Stimulated activated CD8-positive, alpha-beta memory T cell treated with anti-CD3 and anti-CD28 coated beads, Interleukin-15, amount 100 ng/mL, for 4 hours (primary cell): ENCODE measurements at regions not wholly inside any gene's neighbourhood (a gene's known extent, or its start where the extent isn't known, plus 50 kb on each side); places are given as distances from the start of the nearest gene placed in this dataset.

ENCODE experiments used
- DNase-seq, 2 donors: peaks; one replicate each; pipeline ENCODE4 v3.0.0-alpha.2; 2020; ENCODE audit warnings: low read depth in 2 of 2

GRCh38 chr2:39514825-39515224 is 77.7 kb upstream of the MAP4K3 start:
- no peak for DNase-seq

DNA sequence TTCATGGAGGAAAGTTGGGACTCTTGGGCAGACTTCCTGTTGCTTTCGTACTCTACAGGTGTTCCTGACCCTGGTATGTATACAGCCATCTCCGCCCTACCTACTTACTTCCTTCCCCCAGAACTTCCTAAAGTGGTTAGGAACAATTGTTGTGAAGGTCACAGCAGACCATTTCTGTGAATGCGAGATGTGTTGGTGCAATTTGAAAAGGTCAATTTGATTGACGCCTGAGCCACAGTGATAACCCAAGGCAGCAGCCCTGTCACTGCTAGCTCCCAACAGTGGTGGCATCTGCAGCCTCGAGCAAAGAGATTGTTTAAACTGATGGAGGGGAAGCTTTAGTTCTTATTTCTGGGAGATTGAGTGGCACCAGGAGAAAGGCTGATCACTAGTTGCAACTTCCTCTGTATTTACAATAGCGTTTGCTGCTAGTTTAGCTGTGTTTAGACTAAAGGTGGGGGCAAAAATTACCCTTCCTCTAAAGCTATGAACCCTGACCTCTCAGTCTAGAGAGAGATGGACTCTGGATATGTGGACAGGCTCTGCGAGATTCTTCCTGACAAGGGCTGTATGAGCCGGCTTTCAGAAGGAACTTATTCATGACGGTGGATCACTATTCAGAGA is 78.3 kb upstream of the MAP4K3 start:
- DNase-seq: no peak

DNA sequence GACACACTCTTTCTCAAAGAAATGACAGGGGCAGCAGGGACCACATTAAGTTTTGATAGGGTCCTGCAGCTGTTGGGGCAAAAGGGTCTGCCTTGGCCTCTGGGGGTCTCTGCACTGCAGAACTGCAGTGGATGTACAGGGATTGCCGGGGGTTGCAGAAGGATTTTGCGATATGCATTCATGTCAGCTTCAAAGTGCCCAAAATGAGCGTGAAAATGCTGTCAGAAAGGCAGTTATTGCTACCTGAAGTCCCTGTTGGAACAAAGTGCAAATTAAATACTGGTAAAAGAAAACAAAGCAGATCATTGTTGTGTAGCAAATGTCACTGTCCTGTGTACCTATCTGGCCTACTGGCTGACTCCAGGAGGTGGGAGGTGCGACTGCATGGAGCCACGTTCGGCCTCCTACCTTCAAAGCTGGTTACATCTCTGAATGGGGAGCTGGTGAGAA is 78.8 kb upstream of the MAP4K3 start:
- DNase-seq: no peak

GRCh38 chr2:39516347-39517101 is 79.4 kb upstream of the MAP4K3 start:
- no peak for DNase-seq

GRCh38 chr2:39517102-39517436 is 80.0 kb upstream of the MAP4K3 start:
- no peak for DNase-seq

GRCh38 chr2:39517622-39518021 is 80.5 kb upstream of the MAP4K3 start:
- DNase-seq: no peak

- no peak for DNase-seq
Measured at GRCh38 chr2:39519886-39520285, 82.8 kb upstream of the MAP4K3 start.

- no peak for DNase-seq
Measured at GRCh38 chr2:39521876-39522517, 84.9 kb upstream of the MAP4K3 start.

- no peak for DNase-seq
Measured at GRCh38 chr2:39522518-39522877, 85.4 kb upstream of the MAP4K3 start.

DNA sequence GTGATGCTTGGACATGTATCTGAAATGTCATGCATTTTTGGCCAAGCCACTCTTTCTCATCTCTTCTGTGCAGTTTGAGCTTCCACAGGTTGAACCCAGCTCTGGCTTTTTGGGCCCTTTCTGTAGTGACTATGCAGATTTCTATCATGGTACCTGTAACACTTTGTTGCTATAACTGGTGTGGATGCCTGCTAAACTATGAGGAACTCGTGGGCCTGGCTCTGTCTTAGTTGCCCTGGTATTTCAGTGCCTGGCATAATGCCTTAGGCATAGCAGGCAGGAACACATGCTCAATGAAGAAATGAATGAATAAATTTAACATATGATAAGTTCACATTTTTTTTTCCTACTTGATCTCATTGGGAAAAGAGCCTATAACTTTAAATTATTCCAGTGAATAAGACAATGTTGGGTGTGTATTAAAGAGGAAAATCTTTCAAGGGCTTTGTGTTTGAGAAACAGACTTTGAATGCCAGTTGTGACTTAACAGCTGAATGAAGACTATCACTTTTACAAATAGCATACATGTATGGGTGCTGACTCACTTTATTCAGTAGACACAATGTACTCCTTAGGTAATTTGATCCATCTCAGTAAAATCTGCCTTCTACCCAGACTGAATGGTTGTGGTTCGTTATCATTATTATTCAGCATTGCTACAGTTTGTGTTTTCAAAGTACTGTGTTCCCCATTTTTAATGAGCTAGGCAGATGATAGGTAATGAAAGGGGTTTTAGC is 86.4 kb upstream of the MAP4K3 start:
- DNase-seq: no peak

DNA sequence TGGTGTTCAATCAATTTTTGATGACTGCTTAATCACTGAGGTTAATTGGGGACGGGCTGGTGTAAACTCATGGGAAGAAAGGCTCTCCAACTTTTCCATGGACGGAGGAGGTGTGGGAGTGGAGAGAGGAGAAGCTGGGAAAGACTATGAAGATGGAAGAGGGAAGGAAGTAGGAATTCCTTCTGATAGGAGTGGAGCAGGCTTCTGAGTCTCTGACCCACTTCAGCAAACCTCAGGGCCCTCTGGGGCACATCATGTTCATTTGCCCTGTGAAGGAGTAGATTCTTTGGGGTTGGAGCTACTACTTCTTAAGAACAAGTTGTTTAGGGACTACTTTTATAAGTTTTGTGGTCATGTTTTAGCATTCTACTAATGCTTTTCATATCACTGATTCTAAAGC is 87.0 kb upstream of the MAP4K3 start:
- DNase-seq: no peak

DNA sequence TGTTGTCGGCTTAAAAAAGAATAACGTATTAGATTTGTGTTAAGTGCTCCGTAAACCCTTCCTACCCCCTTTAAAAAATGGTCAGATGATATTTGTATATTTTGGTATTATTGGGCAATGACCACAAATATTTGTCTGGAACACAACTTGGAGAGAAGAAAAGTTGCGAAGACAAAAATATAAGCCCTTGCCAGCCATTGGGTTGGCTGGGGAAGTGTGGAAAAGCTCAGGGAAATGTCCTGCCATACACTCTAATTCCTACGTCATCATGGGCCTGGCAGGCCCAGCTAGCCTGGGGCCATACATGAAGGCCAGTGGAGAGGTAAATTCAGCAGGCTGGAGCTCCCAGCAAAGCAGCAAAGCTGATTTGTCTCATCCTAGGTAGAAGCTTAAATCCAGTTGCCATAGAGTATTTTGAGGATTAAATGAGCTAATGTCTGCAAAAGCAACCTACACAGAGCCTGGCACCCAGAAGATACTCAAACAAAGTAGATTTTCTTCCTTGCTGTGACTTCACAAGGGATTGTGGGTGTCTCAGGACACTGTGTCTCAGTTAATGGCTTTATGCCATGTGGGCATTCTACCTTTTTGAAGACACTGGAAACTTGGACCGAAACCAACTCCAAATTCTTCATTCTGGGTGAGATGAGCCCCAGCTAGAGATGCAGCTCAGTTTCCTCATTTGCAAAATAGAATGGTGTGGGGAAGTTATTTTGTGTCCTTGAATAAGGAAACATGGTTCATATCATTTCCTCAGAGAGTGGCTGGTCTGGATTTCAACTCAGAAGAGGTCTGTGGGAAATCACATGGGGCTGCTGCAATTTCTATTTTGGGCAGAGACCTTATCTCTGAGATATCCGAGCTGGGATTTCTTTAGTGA is 87.9 kb upstream of the MAP4K3 start:
- no peak for DNase-seq

GRCh38 chr2:39525636-39526412 is 88.7 kb upstream of the MAP4K3 start:
- DNase-seq: no peak

DNA sequence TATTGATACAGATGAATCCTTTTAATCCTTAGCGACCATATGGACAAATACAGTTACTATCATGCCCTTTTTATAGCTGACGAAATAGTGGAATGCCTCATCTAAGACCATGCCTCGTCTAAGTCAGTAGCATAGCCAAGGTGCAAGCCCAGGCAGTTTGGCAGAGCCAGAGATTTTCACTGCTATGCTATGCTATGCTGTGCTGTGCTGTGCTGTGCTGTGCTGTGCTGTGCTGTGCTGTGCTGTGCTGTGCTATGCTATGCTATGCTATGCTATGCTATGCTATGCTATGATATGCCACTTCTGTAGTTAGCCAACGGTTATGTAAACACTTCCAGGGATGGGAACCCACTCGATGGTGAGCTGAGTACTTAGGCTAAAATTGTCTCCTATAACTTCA is 91.6 kb upstream of the MAP4K3 start:
- DNase-seq: no peak

DNA sequence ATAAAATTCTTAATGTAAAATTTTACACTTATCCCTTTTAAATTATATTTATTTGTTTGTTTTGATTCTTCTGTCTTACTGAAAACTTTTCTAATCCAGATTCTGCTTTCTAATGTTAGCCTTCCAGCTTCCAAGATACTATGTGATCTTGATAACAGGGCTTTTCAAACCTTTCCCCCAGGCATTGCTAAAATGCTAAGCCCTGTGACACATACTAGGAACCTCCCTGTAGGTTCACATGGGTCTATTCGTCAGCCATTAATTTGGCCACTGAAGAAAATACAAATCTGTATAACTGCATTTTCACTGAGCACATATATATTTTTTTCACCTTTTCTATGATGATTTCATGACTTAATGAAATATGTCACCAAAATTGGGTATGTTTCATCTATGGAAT is 92.8 kb upstream of the MAP4K3 start:
- DNase-seq: no peak

DNA sequence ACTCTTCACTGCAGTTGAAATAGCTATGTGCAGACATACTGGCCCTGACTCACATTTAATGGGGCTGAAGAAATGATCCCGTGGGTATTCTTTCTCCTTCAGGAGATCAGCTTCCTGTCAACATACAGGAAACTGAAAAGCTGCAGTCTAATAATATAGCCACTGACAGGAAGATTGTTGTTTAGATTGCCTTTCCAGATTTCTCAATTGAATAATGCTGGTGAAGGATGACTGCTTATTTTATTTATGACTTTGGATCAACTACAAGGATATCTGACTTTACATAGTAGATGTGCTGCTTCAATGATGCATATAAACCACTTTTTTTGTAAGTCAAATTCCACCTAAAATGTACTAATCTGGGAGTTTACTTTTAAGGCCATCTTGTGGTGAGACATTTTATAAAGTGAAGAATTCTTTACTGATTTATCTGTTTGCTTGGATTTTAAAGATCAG is 93.4 kb upstream of the MAP4K3 start:
- no peak for DNase-seq

- DNase-seq: no peak
Measured at GRCh38 chr2:39531220-39531777, 94.2 kb upstream of the MAP4K3 start.

DNA sequence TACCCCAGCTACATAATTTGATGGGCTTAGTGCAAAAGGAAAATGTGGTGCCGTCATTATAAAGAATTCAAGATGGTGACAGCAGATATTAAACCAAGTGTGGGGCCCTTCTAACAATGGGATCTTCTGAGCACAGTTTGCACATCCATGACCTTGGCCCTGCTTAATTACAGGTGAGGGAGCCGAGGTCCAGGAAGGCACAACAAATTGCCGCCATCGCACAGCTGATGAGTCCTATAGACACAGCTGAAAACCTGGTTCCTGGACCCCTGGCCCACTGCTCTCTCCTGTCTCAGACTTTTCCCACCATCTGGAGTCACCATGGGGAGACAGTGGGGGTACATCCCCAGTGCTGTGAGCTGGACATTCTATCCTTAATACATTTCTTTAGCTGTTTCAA is 95.8 kb upstream of the MAP4K3 start:
- no peak for DNase-seq

- DNase-seq: no peak
Measured at GRCh38 chr2:39534095-39534711, 97.1 kb upstream of the MAP4K3 start.

DNA sequence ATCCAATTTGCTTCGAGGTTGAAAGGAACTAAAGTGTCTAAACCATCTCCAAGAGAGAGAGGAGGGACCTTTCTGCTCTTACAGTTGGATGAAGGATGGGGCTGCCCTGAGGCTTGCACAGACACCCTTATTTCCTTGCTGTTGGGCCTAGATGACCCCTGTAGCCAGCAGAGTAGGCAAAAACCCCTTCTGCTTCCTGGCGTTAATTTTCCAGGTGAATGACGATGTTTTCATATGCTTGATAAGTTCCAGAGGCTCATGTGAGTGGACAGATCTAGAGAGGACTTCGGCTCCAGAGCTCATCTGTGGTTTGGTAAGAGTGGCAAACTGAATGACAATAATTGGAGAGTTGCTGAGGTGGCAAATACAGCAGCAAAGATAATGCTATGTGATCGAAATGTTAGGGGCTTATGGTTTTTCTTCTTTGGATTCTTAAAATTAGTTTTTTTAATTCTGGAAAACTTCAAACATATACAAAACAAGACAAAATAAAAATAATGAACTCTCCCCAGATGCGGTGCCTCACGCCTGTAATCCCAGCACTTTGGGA is 98.6 kb upstream of the MAP4K3 start:
- DNase-seq: no peak
